ENCODE measurements at regions not wholly inside any gene's neighbourhood (a gene's known extent, or its start where the extent isn't known, plus 50 kb on each side); places are given as distances from the start of the nearest gene placed in this dataset.

DNA sequence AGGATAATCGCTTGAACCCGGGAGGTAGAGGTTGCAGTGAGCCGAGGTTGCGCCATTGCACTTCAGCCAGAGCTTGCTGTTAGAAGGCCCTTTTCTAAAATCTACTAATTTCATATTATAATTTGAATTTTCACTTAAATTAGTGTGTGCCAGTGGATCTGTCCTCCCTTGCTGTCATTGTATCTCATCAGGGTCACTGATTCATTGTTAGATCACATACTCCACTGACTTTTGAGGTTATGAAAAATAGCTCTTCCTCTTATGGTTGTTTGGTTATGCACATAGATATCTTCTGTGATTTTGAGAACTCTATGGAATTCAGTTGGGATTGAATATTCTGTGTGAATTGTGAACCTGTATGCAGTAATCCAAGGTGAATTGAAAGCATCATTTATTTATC, 53.1 kb upstream of the TULP4 start:
- Histone ChIP-seq H3K4ac (ENCODE audit: low read depth, low read length) (no peak overlapping the region), H2BK15ac (ENCODE audit: low read depth, low read length) (no peak overlapping the region), H4K8ac (ENCODE audit: low read depth in 2 of 2, low read length in 2 of 2) (no peak overlapping the region), H3K27ac (ENCODE audit: insufficient read depth, low read length) (no peak overlapping the region), H4K5ac (ENCODE audit: low read depth, low read length) (no peak overlapping the region), H3K18ac (ENCODE audit: low read depth, low read length) (no peak overlapping the region), H3K79me1 (ENCODE audit: low read depth in 1 of 2, low read length in 2 of 2) (peaks cover 30 to 65% of the 10 kb centered on the region in 2 experiments), H3K4me3 (ENCODE audit: insufficient read depth, low read depth, low read length) (no peak overlapping the region), H3K56ac (ENCODE audit: extremely low read depth, insufficient read depth, low read length) (no peak overlapping the region), H2BK120ac (ENCODE audit: low read depth, low read length) (no peak overlapping the region), H3K4me2 (ENCODE audit: low read depth, low read length) (no peak overlapping the region), H2AK5ac (ENCODE audit: low read depth, low read length) (no peak overlapping the region), H3K4me1 (ENCODE audit: control insufficient read depth, insufficient read depth, low read length) (peaks cover 3% of the 10 kb centered on the region), H3K9me1 (ENCODE audit: insufficient read depth, low read length) (peaks cover 21% of the 10 kb centered on the region; the same call in 1 of the 2 replicates), H2BK5ac (ENCODE audit: low read depth, low read length, poor library complexity, severe bottlenecking) (no peak overlapping the region), H3K23ac (ENCODE audit: low read depth, low read length) (no peak overlapping the region), H3K9me3 (ENCODE audit: control insufficient read depth, insufficient read depth, low read length) (no peaks in the 10 kb centered on the region), H3K14ac (replicated peaks; ENCODE audit: low read depth, low read length) (no peak overlapping the region), H2AK9ac (replicated peaks; ENCODE audit: low read depth, low read length, poor library complexity) (no peak overlapping the region), H2BK20ac (ENCODE audit: low read depth, low read length) (no peak overlapping the region), H2AFZ (replicated peaks; ENCODE audit: low read length, poor library complexity) (no peak overlapping the region), H3K9ac (ENCODE audit: low read depth, low read length) (no peak overlapping the region), H4K20me1 (ENCODE audit: insufficient read depth, low read length) (peaks cover 26% of the 10 kb centered on the region), H3K36me3 (ENCODE audit: control insufficient read depth, insufficient read depth, low read length) (peaks cover 2% of the 10 kb centered on the region; the same call in 1 of the 2 replicates), H3K27me3 (ENCODE audit: control insufficient read depth, insufficient read depth, low read length) (no peaks in the 10 kb centered on the region), H4K91ac (ENCODE audit: insufficient read depth, low read depth, low read length) (no peak overlapping the region)
- BruUV-seq (replicated peaks) = no TSS peak
- ChIA-PET CTCF (no interaction called here), POLR2A (ENCODE audit: unreplicated experiment) (no interaction called here)
- dilution Hi-C loops (cut with HindIII; ENCODE audit: low sequenced_read_pairs, unreplicated experiment) = no loop called here
- ATAC-seq (ENCODE audit: low read depth) = no peak
- no peak for TF ChIP-seq RAD21 (IDR thresholded peaks at IDR 0.05; ENCODE audit: low read length)
- TF ChIP-seq SMC3 (IDR thresholded peaks at IDR 0.05; ENCODE audit: low read depth, low read length) = no peak
- TF ChIP-seq CEBPB (IDR thresholded peaks at IDR 0.05; ENCODE audit: low read depth, low read length) = no peak
- TF ChIP-seq RFX5 (IDR thresholded peaks at IDR 0.05; ENCODE audit: low read depth, low read length) = no peak
- TF ChIP-seq MXI1 (IDR thresholded peaks at IDR 0.05; ENCODE audit: borderline replicate concordance, low read depth, low read length) = no peak
- TF ChIP-seq MAFK (IDR thresholded peaks at IDR 0.05; ENCODE audit: low read depth, low read length) = no peak
- no peak for TF ChIP-seq POLR2A (IDR thresholded peaks at IDR 0.05; ENCODE audit: low read depth, low read length)
- TF ChIP-seq, protein P1, sequence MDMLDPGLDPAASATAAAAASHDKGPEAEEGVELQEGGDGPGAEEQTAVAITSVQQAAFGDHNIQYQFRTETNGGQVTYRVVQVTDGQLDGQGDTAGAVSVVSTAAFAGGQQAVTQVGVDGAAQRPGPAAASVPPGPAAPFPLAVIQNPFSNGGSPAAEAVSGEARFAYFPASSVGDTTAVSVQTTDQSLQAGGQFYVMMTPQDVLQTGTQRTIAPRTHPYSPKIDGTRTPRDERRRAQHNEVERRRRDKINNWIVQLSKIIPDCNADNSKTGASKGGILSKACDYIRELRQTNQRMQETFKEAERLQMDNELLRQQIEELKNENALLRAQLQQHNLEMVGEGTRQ (IDR thresholded peaks at IDR 0.05; ENCODE audit: low read depth, low read length) = no peak
- no peak for TF ChIP-seq RCOR1 (IDR thresholded peaks at IDR 0.05; ENCODE audit: insufficient replicate concordance, low read length)
- no peak for TF ChIP-seq NFE2L2 (IDR thresholded peaks at IDR 0.05; ENCODE audit: low read depth, low read length)
- in situ Hi-C loops (cut with MboI; ENCODE audit: low sequenced_read_pairs) = no loop called here
- WGBS, 2 experiments (ENCODE audit: extremely low coverage in 2 of 2, insufficient read length in 1 of 2) = no CpG with 5 or more reads among the region's 4 CpGs
- intact Hi-C loops (cut with micrococcal nuclease) = no loop called here
- DNase-seq = no peak
